ENCODE measurements at regions not wholly inside any gene's neighbourhood (a gene's known extent, or its start where the extent isn't known, plus 50 kb on each side); places are given as distances from the start of the nearest gene placed in this dataset.

DNA sequence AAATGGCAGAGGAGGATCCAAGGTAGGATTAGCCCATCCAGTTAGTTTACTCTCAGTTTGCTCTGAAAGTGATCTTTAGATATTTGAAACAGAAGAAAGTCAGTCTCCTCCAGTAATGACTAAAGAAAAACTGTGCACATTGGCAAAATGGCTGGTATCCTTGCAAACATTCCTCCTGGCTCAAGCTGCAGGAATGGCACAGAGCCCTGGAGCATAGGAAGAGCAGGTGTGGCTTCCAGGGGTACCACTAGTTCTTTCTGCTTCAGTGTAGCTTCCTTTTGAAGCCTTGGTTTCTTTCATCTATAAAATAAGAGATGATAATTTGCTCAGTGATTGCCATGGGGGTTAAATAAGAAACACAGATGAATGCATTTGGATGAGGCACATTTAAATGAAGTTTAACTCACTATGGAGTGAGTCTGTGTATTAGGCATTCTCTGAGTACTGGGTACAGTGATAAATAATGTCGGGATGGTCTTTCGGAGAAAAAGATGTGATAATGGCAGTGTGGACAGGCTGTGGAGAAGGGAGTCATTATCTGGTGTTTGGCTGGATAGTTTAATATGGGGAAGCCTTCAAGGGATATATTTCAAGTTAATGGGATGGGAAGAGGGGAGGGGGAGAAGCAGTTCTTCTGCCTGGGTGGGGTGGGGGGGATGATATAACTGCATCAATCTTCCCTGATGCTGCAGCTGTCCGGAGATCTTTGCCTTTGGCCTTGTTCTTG is 217.3 kb upstream of the KLF4 start:
- in situ Hi-C loops (cut with MboI; ENCODE audit: low sequenced_read_pairs) = no loop called here

DNA sequence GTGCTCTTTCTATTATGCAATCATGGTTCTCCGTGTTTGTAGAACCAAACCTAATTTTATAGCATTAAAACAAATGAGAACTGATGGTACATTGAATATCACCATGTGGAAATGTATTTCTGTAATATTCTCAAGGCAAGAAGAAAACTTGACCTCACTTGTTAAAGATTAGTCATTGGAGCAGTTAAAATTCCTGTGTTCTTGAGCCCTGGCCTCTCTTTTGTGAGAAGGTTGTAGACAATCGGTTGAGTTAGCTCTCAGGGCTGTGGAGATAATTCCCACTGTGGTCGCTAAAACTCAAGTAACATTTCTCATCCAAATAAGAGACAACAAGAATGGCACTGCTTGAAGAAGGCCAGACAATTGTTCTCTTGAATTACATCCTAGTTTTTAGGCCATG is 216.0 kb upstream of the KLF4 start:
- in situ Hi-C loops (cut with MboI; ENCODE audit: low sequenced_read_pairs) = no loop called here

DNA sequence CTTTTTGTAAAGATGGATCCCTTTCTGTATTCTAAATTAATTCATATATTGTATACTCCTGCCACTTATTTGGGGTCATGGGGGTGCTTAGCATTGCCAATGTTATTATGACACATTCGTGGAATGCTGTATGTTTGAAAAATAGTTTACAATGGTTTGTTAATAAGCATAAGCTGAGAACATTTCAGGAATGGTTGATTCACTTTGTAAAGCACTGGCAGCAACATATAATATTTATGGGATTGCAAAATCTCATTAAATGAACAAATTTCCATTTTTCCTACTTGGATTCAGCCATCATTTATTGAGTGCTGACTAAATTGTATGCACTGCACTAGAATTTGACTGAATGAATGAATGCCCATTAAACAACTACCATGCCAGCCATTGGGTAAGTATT is 215.2 kb upstream of the KLF4 start:
- in situ Hi-C loops (cut with MboI; ENCODE audit: low sequenced_read_pairs) = no loop called here

DNA sequence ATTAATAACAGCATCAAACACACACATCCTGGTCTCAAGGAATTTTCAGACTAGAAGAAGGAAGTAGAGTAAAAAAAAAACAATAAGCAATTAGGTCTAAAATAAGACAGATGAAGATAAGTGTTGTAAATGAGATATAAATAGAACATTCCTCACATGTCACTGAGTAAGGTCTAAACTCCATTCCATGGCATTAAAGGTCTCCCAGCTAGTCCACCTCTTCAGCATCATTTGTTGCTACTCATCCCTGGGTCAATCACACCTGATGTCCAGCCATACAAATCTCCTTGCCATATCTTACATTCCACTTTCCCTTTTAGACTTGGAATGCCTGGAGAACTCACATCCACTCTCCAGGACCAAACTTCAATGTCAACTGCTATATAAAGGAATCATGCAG is 214.1 kb upstream of the KLF4 start:
- in situ Hi-C loops (cut with MboI; ENCODE audit: low sequenced_read_pairs) = no loop called here

DNA sequence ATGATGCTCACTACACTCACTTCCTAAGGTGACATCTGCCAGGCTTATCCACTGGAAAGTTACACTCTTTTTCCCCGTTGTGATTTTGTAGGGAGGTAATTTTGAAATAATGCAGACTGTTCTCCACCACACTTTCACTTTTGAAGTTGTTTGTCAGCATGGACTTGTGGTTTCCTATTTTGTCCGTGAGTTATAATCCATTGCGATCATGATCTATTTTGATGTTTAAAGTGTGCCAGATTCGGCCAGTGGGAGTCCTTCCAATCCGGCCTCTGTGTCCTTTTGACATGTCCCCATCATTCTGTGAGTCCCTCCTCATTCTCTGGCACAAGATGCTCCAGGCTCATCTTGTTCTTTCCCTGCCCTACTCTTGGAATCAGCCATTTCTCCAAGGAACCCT is 211.3 kb upstream of the KLF4 start:
- in situ Hi-C loops (cut with MboI; ENCODE audit: low sequenced_read_pairs) = no loop called here

DNA sequence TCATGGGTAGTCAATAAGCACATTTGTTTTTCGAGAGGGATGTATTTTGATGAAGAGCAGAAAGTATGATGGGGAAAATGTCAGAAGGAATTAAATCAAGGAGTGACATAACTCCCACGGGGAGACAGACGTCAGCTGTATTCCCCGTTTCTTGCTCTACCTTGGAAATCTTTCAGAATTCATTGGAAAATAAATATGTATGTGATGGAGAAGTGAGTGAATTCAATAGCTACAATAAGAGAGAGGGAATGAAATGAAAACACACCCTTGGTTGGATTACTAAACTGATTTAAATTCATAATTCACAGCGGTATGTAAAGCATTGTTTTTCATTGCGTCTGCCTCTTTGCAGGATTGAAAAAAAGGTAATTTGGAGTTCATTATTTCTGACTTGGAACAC is 209.7 kb upstream of the KLF4 start:
- in situ Hi-C loops (cut with MboI; ENCODE audit: low sequenced_read_pairs) = no loop called here

DNA sequence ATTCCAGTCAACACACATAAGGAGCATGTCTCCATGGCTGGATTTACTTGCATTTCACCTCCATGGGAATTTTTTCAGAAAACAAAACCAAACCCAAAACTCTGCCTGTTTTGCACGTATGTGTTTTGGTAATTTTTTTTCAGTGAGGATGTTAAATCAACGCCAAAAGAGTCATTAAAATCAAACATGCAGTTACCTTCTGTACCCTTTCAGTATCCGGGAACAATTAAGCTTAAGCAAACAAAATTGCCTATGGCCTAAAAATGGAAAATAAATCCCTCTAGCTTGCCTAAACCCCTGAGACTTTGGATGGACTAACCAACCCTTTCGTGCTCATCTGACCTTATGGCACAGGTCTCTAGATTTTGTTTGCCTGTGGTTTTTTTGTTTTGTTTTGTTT is 209.2 kb upstream of the KLF4 start:
- in situ Hi-C loops (cut with MboI; ENCODE audit: low sequenced_read_pairs) = no loop called here

DNA sequence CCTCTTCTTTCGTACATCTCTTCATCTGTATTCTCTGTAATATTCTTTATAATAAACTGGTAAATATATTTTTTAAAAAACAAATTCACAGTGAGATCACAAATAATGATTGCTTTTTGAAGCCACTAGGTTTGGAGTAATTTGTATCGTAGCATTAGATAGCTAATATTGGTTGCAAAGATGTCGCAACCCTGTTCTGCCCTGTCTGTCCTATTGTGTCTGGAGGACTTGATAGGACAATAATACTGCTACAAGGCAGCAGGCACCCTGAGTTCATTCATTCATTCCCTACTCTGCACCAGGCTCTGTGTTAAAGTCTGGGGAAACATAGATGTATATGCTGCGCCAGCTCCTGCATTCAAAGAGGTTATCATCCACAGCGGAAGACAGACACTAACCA is 206.7 kb upstream of the KLF4 start:
- in situ Hi-C loops (cut with MboI; ENCODE audit: low sequenced_read_pairs) = no loop called here

DNA sequence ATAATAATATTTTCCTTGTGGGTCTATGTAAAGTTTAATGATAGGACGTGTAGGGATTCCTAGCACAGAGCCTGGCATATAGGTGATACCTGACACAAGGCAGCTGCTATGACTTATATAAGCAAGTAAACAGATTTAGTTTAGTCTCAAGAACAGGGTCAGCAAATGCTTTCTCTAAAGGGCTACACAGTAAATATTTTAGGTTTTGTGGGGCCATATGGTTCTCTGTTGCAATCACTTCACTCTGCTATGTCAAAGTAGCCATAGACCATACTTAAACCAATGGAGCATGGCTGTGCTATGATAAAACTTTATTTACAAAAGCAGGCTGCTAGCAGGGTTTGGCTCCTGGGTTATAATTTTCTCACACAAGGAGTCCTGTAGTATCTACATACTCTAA is 204.8 kb upstream of the KLF4 start:
- in situ Hi-C loops (cut with MboI; ENCODE audit: low sequenced_read_pairs) = no loop called here

DNA sequence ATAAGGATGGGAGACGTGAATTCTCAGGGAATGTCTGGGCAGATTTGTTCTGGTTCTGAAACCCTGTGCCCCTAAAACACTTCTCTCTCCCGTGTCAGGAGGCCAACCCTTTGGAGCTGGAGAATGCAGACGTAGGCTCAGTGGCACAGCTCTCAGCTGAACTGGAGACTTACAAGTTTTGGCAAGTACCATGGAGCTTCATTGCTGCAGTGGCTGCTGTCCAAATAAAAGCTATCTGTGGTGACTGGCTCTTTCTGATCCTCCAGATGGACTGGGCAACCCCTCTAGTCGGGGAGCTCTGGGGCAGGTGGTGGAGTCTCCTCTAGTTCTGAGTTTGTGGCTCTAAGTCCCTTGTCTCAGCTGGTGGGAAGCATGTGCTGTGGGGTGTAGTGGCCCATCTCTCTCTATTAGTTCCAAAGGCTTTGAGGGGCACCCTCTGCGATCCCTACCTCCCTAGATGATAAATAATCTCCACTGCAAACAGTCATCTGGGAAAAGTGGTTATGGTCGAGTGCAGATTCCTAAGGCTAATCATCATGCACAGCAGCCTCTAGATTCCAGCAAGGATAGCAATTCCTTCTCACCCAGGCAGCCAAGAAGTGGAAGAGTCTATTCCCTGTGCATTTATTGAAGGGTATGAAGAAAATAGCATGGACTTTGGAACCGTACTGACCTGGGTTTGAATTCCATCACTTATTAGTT is 204.2 kb upstream of the KLF4 start:
- in situ Hi-C loops (cut with MboI; ENCODE audit: low sequenced_read_pairs) = no loop called here

DNA sequence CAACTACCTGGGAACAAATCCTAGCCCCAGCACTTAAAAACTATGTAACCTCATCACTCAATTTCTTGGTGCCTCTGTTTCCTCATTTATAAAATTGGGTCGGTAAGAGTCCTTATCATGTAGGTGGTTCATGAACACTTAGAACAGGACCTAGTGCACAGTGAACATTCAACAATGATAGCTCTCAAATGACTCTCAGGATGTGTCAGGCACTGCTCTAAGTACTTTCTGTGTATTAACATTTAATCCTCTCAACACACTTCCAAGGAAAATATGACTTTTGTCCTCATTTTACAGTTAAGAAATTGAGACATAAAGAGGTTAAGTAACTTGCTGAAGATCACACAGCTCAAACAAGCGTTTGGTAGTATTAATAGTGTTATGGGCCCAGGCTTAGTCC is 202.1 kb upstream of the KLF4 start:
- in situ Hi-C loops (cut with MboI; ENCODE audit: low sequenced_read_pairs) = no loop called here

DNA sequence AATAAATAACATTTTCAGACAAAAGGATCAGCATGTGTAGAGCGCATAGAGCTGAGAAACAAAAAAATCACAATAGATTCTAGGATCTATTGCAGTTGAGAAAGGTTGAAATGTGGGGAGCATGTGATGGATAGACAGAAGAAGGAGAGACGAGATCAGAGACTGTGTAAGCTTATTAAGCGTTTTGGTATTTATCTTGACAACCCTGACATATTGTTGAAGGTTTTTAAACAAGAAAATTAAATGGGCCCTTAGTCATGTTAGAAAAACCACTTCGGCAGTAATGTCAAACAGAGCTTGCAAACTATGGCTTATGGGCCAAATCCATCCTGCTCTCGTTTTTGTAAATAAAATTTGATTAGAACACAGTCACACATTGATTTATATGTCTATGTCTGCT is 200.5 kb upstream of the KLF4 start:
- in situ Hi-C loops (cut with MboI; ENCODE audit: low sequenced_read_pairs) = no loop called here

DNA sequence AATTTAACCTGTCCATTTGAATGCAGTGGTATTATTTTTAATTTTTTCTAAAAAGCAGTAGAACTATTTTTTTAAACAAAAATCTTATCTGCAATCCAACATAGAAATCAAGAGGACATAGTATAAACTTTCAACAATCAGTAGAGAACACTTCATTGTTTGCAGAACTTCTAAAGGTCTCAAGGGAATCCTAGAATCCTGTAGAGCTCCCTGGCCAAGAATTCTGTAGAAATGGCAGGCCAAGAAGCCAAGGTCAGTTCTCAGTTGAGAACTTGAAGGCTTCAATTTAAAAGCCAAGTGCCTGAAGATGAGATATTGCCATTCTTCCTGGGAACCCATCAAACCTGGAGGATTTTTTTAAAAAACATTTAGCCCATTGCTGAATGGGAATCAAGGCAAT is 199.2 kb upstream of the KLF4 start:
- in situ Hi-C loops (cut with MboI; ENCODE audit: low sequenced_read_pairs) = no loop called here

DNA sequence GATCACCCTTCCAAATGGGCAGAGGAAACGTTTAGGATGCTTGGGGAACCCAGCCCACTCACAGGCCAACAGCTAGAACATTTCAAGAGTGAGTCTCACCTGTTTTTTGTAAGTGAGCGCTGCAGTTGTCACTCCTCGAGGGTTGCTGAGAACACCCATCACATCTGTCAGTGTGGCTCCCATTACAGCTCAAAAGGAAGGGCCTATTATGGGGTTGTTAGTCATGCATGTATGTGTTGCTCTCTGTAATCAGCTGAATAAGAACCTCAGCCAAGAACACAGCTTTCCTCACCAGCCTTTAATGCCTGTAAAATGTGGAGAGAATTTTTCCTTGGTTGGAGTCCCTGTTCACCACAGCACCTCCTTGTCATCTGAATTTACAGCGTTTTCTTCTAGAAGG is 196.3 kb upstream of the KLF4 start:
- in situ Hi-C loops (cut with MboI; ENCODE audit: low sequenced_read_pairs) = no loop called here

DNA sequence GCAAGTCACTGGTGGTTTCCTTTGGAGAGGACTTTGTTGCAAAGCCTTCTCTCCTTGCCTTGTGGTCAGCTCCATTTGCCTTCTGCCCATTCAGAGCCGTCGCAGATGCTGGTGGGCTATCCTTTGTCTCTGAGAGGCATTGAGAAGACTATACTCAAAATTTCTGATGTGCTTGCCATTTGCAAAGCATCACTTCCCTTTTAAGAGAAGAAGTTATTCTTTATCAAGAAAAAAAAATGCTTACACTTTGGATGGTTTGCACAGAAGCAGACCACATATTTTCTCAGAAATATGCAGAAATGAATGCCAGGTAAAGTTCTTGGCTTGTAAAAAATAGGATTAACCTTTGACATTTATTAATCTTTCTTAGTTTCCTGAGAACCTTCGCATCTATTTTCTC is 195.8 kb upstream of the KLF4 start:
- in situ Hi-C loops (cut with MboI; ENCODE audit: low sequenced_read_pairs) = no loop called here

DNA sequence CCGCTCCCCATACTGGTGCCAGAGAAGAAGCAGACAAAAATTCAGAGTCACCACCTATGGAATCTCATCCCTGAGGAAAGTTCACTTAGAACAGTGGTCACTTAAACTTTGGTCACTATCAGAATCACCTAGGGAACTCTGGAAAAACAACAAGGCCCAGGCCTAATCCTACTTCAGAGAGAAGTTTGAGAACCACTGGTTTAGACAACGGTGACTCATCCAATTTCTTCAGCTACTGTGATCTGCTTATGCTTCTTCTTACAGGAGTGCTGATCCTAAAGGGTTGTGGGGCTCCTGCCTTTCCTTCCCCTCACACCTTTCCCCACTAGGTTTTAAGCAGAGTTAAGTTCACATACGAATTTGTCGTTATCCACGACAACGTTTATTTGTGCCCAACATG is 194.7 kb upstream of the KLF4 start:
- in situ Hi-C loops (cut with MboI; ENCODE audit: low sequenced_read_pairs) = no loop called here

DNA sequence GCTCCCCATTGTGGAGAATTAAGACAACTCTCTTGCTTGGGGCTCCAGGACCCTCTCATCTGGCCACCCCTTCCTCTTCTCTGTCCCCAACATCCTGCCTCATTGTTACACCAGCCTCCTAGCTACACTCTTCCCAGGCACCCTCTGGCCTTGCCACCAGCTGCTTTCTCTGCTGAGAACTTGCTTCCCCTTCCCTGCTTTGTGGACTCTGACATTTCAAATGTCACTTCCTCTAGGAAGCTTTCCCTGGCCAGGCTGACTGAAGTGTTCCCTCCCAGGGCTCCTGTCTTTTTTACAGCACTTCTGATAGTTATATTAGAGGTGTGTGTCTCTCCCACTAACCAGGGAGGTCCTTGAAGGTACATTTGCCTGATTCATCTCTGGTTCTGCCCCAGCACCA is 194.0 kb upstream of the KLF4 start:
- in situ Hi-C loops (cut with MboI; ENCODE audit: low sequenced_read_pairs) = no loop called here

DNA sequence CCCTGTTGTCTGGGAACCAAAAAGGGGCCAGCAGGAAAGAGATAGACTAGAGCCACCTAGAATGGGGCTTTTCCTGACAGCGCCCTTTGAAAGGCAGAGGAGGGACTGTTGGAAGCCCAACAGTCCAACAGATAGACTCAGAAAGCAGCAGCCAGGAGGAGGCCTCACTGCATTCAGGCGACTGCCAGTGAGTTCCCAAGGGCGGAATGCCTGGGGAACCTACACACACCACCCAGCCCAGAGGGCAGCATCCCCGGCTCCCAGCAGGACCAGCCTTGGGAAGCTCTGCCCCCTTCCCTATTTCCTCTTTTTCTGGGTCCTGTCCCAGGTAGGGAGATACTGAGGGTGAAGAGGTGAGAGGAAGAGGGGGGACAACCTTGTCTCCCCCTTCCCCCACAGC is 192.4 kb upstream of the KLF4 start:
- in situ Hi-C loops (cut with MboI; ENCODE audit: low sequenced_read_pairs) = no loop called here

DNA sequence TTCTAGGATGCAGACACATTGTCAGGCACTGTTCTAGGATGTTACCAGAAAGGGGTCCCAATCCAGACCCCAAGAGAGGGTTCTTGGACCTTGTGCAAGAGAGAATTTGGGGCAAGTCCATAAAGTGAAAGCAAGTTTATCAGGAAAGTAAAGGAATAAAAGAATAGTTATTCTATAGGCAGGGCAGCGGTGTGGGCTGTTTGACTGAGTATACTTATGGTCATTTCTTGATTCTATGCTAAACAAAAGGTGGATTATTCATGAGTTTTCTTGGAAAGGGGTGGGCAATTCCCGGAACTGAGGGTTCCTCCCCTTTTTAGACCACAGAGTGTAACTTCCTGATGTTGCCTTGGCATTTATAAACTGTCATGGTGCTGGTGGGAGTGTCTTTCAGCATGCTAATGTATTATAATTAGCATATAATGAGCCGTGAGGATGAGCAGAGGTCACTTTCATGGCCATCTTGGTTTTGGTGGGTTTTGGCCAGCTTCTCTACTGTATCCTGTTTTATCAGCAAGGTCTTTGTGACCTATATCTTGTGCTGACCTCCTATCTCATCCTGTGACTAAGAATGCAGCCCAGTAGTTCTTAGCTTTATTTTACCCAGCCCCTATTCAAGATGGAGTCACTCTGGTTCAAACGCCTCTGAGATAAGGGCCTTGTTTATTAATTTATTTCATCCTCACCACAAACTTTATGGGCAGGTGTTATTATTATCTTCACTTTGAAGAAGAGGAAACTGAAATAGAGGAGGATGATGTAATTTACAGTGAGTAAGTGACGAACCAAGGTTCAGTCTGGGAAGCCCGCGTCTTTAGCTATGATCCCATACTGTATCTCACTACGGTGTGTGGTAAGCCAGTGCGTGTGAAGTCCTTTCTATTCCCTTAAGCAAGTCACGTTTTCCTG is 186.0 kb upstream of the KLF4 start:
- in situ Hi-C loops (cut with MboI; ENCODE audit: low sequenced_read_pairs) = no loop called here

DNA sequence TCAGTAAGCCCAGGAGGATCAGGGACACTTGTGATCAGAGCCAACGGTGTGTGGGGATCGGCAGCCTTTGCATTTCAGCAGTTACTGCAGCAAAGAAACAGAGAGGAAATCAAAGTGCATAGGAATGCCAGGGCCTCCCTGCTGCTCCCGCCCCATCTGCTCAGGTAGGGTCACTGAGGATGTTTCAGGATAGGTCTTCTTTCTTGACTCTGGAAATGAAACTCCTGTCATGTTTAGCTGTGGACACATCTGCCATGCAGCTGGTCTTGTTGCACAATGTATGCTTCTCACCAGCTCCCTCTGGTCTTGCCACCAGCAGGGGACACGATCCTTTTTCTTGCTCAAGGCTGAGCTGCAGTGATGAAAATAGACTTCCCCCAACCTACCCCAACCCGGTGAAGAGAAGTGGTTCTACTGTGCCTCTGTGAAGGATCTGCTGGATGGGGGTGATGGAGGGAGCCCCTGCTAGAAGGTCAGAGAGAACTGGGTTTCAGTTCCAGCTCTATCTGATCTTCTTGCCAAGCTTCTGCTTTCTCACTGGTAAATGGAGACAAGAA is 185.2 kb upstream of the KLF4 start:
- in situ Hi-C loops (cut with MboI; ENCODE audit: low sequenced_read_pairs) = no loop called here

DNA sequence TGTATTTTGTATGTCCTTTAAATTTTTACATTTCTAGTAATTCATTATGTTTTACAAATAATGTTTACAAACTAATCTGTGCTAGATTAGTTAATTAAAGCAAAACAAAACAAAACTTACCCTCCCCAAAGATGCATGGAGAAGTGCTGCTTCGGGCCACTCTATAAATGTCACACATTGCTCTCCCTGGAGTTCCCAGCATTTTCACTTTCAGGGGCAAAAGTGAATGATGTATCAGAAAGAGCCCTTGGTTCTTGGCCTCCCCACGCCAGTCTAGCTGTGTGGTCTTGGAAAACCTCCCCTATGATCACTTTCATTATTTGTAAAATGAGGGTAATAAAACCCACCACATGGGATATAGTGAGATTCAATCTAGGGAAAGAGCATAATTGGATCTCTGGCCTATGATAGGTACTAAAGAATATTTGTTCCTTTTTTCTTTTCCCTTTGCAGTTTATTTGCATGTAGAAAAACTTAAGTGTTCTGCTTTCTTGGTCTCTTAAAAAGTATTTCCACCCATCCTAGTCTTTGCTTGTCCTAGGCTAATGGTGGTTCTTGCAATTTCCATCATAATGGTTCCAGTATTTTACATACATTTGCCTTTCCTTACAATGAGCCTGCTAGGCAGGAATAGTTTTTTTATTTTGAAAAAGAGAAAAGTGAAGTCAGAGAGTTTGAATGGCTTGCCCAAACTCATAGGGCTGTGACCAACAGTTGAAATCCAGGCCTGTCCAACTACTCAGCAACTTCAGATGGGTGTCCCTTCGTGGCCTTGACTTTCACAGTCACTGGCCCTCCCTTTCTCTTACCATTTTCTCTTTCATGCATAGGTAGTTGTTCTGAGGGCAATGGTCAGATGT is 184.5 kb upstream of the KLF4 start:
- in situ Hi-C loops (cut with MboI; ENCODE audit: low sequenced_read_pairs) = no loop called here
